Rectal smooth muscle tissue (tissue), 1 donor: ENCODE measurements at regions not wholly inside any gene's neighbourhood (a gene's known extent, or its start where the extent isn't known, plus 50 kb on each side); places are given as distances from the start of the nearest gene placed in this dataset.
A peak's percentile ranks its signal among the peaks of the same experiment; 100 is the strongest.
"Not testable (repeated sequence)": the region's sequence is repeated elsewhere in the genome, so short reads cannot be mapped to it uniquely, and the experiment has no call there.

Experiments
- H3K27ac ChIP-seq: one replicate; pipeline ENCODE4 v1.7.0; 2013; ENCODE audit warnings: low read depth, low read length, inconsistent platforms
- H3K27me3 ChIP-seq: one replicate; pipeline ENCODE4 v1.7.0; 2013; ENCODE audit warnings: low read length; ENCODE audit not compliant: control insufficient read depth, insufficient read depth
- H3K36me3 ChIP-seq: one replicate; pipeline ENCODE4 v1.7.0; 2013; ENCODE audit warnings: low read length; ENCODE audit not compliant: control insufficient read depth, insufficient read depth
- H3K4me1 ChIP-seq: one replicate; pipeline ENCODE4 v1.7.0; 2013; ENCODE audit warnings: low read length; ENCODE audit not compliant: control insufficient read depth, insufficient read depth
- H3K4me3 ChIP-seq: one replicate; pipeline ENCODE4 v1.7.0; 2013; ENCODE audit warnings: low read length
- H3K9ac ChIP-seq: one replicate; pipeline ENCODE4 v1.7.0; 2013; ENCODE audit warnings: low read length

- no peaks in the 10 kb centered on the region for H3K4me1 ChIP-seq
- H3K36me3 ChIP-seq = no peaks in the 10 kb centered on the region
- no peak overlapping the region for H3K9ac ChIP-seq
- no peak overlapping the region for H3K27ac ChIP-seq
- no peaks in the 10 kb centered on the region for H3K27me3 ChIP-seq
- no peak overlapping the region for H3K4me3 ChIP-seq
Measured at GRCh38 chr2:182477774-182478173, 50.9 kb upstream of the PDE1A start.

- Histone ChIP-seq H3K36me3 (no peaks in the 10 kb centered on the region), H3K9ac (no peak overlapping the region), H3K27me3 (no peaks in the 10 kb centered on the region), H3K27ac (no peak overlapping the region), H3K4me1 (no peaks in the 10 kb centered on the region), H3K4me3 (no peak overlapping the region)
Measured at GRCh38 chr2:182481676-182482075, 54.8 kb upstream of the PDE1A start.

- H3K4me3 ChIP-seq = no peak overlapping the region
- H3K27ac ChIP-seq = no peak overlapping the region
- H3K9ac ChIP-seq = no peak overlapping the region
- H3K27me3 ChIP-seq = no peaks in the 10 kb centered on the region
- H3K36me3 ChIP-seq = no peaks in the 10 kb centered on the region
- no peaks in the 10 kb centered on the region for H3K4me1 ChIP-seq
Measured at GRCh38 chr2:182482511-182482910, 55.7 kb upstream of the PDE1A start.

GRCh38 chr2:182496596-182496995 is 69.8 kb upstream of the PDE1A start:
- H3K36me3 ChIP-seq = no peaks in the 10 kb centered on the region
- H3K27me3 ChIP-seq = no peaks in the 10 kb centered on the region
- H3K4me1 ChIP-seq = no peaks in the 10 kb centered on the region
- no peak overlapping the region for H3K27ac ChIP-seq
- no peak overlapping the region for H3K4me3 ChIP-seq
- H3K9ac ChIP-seq = no peak overlapping the region

GRCh38 chr2:182499706-182500470 is 73.1 kb upstream of the PDE1A start:
- Histone ChIP-seq H3K4me1 (no peaks in the 10 kb centered on the region), H3K27ac (no peak overlapping the region), H3K4me3 (no peak overlapping the region), H3K36me3 (no peaks in the 10 kb centered on the region), H3K27me3 (no peaks in the 10 kb centered on the region), H3K9ac (no peak overlapping the region)

GRCh38 chr2:182503886-182504285 is 77.0 kb upstream of the PDE1A start:
- Histone ChIP-seq H3K36me3 (no peaks in the 10 kb centered on the region), H3K9ac (no peak overlapping the region), H3K4me3 (no peak overlapping the region), H3K4me1 (no peaks in the 10 kb centered on the region), H3K27me3 (no peaks in the 10 kb centered on the region), H3K27ac (no peak overlapping the region)

GRCh38 chr2:182504903-182505302 is 78.1 kb upstream of the PDE1A start:
- Histone ChIP-seq H3K36me3 (no peaks in the 10 kb centered on the region), H3K27me3 (no peaks in the 10 kb centered on the region), H3K27ac (no peak overlapping the region), H3K4me3 (no peak overlapping the region), H3K9ac (no peak overlapping the region), H3K4me1 (no peaks in the 10 kb centered on the region)

GRCh38 chr2:182506606-182507005 is 79.8 kb upstream of the PDE1A start:
- Histone ChIP-seq H3K4me3 (no peak overlapping the region), H3K4me1 (no peaks in the 10 kb centered on the region), H3K27me3 (no peaks in the 10 kb centered on the region), H3K9ac (no peak overlapping the region), H3K27ac (no peak overlapping the region), H3K36me3 (no peaks in the 10 kb centered on the region)

GRCh38 chr2:182508583-182508982 is 81.7 kb upstream of the PDE1A start:
- H3K27ac ChIP-seq, H3K36me3 ChIP-seq, H3K4me1 ChIP-seq, H3K9ac ChIP-seq, H3K4me3 ChIP-seq, H3K27me3 ChIP-seq: not testable (repeated sequence)

- H3K36me3 ChIP-seq = no peaks in the 10 kb centered on the region
Measured at GRCh38 chr2:182509216-182509615, 82.4 kb upstream of the PDE1A start.

GRCh38 chr2:182521453-182522404 is 94.9 kb upstream of the PDE1A start:
- Histone ChIP-seq H3K27ac (peak overlapping the region; percentile 21), H3K36me3 (no peaks in the 10 kb centered on the region), H3K27me3 (no peaks in the 10 kb centered on the region), H3K4me1 (no peaks in the 10 kb centered on the region), H3K4me3 (no peak overlapping the region), H3K9ac (no peak overlapping the region)

More at GRCh38 chr2:182509216-182509615, 82.4 kb upstream of the PDE1A start:
- Histone ChIP-seq H3K9ac (no peak overlapping the region), H3K4me3 (no peak overlapping the region), H3K27me3 (no peaks in the 10 kb centered on the region), H3K27ac (no peak overlapping the region), H3K4me1 (no peaks in the 10 kb centered on the region)

- Histone ChIP-seq H3K9ac (no peak overlapping the region), H3K4me3 (peak overlapping the region; percentile 37), H3K27me3 (no peaks in the 10 kb centered on the region), H3K36me3 (no peaks in the 10 kb centered on the region), H3K4me1 (no peaks in the 10 kb centered on the region), H3K27ac (peak overlapping the region; percentile 21)
Measured at GRCh38 chr2:182522405-182522896, 95.6 kb upstream of the PDE1A start.
